ENCODE measurements at regions not wholly inside any gene's neighbourhood (a gene's known extent, or its start where the extent isn't known, plus 50 kb on each side); places are given as distances from the start of the nearest gene placed in this dataset.

DNA sequence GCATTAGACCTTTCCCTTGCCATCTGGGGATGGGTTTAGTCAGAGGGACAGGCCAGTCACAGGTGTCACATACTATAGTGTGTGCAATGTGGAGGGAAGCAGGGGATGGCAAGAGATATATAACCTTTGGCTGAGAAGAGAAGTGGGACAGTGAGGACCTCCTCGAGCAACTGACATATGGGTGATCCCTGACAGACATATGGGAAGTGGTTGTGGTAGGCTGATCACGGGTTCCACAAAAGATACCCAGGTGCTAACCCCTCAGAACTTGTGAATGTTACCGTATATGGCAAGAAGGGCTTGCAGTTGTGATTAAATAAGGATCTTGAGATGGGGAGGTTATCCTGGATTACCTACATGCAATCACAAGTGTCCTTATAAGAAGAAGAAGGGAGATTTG, 188.1 kb upstream of the MPHOSPH6 start:
- H3K27me3 ChIP-seq: no peaks in the 10 kb centered on the region
- H3K36me3 ChIP-seq: no peaks in the 10 kb centered on the region
- H3K4me3 ChIP-seq: no peak overlapping the region
- no peaks in the 10 kb centered on the region for H3K4me1 ChIP-seq
- no peak for ATAC-seq
- intact Hi-C loops (cut with DNase I): no loop called here
- TF ChIP-seq, protein P1, sequence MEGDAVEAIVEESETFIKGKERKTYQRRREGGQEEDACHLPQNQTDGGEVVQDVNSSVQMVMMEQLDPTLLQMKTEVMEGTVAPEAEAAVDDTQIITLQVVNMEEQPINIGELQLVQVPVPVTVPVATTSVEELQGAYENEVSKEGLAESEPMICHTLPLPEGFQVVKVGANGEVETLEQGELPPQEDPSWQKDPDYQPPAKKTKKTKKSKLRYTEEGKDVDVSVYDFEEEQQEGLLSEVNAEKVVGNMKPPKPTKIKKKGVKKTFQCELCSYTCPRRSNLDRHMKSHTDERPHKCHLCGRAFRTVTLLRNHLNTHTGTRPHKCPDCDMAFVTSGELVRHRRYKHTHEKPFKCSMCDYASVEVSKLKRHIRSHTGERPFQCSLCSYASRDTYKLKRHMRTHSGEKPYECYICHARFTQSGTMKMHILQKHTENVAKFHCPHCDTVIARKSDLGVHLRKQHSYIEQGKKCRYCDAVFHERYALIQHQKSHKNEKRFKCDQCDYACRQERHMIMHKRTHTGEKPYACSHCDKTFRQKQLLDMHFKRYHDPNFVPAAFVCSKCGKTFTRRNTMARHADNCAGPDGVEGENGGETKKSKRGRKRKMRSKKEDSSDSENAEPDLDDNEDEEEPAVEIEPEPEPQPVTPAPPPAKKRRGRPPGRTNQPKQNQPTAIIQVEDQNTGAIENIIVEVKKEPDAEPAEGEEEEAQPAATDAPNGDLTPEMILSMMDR (IDR thresholded peaks at IDR 0.05): no peak
- H3K9me3 ChIP-seq: no peaks in the 10 kb centered on the region
- H3K27ac ChIP-seq: no peak overlapping the region
- DNase-seq: no peak

DNA sequence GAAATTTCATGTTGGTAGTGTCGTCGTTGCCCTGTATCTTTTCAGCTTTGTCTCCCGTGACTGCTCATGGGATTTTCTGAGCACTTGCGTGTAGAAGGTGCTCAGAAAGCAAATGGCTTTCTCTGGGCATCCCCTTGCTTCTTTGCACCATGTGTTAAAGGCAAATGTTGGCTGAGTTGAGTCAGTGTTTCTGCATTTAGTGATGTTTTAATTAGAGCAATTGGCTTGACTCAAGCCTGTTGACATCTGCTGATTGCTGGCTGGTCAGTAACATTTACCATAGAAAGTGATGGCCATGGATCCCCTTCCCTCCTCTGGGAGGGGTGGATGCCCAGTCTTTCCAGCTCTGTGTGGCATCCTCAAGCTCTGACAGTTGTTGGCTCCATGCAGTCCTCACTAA, 187.2 kb upstream of the MPHOSPH6 start:
- Histone ChIP-seq H3K4me1 (no peaks in the 10 kb centered on the region), H3K4me3 (no peak overlapping the region), H3K36me3 (no peaks in the 10 kb centered on the region), H3K27ac (no peak overlapping the region), H3K9me3 (no peaks in the 10 kb centered on the region), H3K27me3 (no peaks in the 10 kb centered on the region)
- intact Hi-C loops (cut with DNase I): no loop called here
- no peak for DNase-seq
- TF ChIP-seq, protein P1 (IDR thresholded peaks at IDR 0.05): no peak
- no peak for ATAC-seq

DNA sequence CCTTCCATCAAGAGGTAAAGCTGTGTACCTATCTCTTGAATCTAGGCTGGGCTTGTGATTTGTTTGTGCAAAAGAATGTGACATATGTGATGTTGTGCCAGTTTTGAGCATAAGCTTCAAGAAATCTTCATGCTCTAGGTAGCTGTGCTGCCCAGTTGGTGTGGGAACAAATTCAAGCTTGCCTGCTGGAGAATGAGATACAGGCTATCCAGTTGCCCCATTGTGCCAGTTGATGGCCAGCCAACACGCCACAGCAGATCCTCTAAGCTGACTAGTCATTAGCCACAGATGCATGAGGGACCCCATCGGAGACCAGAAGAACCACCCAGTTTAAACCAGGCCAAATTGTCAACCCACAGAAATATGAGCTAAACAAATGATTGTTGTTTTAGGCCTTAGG, 180.5 kb upstream of the MPHOSPH6 start:
- no peaks in the 10 kb centered on the region for H3K27me3 ChIP-seq
- H3K4me3 ChIP-seq: no peak overlapping the region
- H3K36me3 ChIP-seq: no peaks in the 10 kb centered on the region
- H3K27ac ChIP-seq: no peak overlapping the region
- DNase-seq (no peak), ATAC-seq (no peak)
- H3K4me1 ChIP-seq: no peaks in the 10 kb centered on the region
- TF ChIP-seq, protein P1 (IDR thresholded peaks at IDR 0.05): no peak
- intact Hi-C loops (cut with DNase I): no loop called here
- H3K9me3 ChIP-seq: no peaks in the 10 kb centered on the region

DNA sequence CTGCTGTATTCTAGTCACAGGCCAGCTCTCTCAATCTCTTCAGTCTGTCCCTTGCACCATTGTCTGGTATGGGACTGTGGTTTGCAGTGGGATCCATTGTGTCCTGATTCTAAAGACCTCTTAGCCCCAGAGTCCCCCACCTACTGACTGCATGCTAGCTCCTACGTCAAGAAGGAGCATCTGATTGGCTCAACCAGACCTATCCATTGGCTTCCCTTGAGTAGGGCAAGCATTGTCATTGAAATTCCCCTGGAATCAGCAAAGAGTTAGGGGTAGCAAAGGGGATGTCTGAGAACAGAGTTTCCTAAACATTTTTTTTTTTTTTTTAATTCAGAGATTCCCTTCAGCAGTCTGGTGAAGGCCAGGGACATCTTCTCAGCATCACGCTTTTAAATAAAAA, 175.3 kb upstream of the MPHOSPH6 start:
- no peak for DNase-seq
- Histone ChIP-seq H3K9me3 (no peaks in the 10 kb centered on the region), H3K27ac (no peak overlapping the region), H3K36me3 (no peaks in the 10 kb centered on the region), H3K4me1 (no peaks in the 10 kb centered on the region), H3K27me3 (no peaks in the 10 kb centered on the region), H3K4me3 (no peak overlapping the region)
- intact Hi-C loops (cut with DNase I): no loop called here
- TF ChIP-seq, protein P1 (IDR thresholded peaks at IDR 0.05): no peak
- no peak for ATAC-seq

DNA sequence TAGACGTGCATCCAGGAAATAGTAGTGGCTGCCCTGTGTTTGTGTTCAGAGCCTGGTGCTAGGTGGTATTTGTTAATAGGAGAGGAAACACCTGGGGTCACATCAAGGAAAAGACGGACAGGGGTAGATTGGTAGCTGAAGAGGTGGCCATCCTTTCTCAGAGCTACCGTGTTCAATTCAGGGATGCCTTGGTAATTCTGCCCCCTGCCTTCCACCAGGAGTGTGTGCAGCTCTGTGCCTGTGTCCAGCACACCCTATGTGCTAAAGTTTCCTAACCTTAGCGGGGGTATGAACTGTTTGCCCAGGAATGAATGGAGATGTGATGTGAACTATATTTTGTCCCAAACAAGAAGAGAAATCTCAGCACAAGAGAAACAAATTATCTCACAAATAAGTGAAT, 174.1 kb upstream of the MPHOSPH6 start:
- TF ChIP-seq, protein P1 (IDR thresholded peaks at IDR 0.05): peak; percentile 50
- Histone ChIP-seq H3K4me3 (no peak overlapping the region), H3K27ac (no peak overlapping the region), H3K9me3 (no peaks in the 10 kb centered on the region), H3K4me1 (no peaks in the 10 kb centered on the region), H3K36me3 (no peaks in the 10 kb centered on the region), H3K27me3 (no peaks in the 10 kb centered on the region)
- ATAC-seq (peak; percentile 69), DNase-seq (no peak)
- intact Hi-C loops (cut with DNase I): no loop called here

DNA sequence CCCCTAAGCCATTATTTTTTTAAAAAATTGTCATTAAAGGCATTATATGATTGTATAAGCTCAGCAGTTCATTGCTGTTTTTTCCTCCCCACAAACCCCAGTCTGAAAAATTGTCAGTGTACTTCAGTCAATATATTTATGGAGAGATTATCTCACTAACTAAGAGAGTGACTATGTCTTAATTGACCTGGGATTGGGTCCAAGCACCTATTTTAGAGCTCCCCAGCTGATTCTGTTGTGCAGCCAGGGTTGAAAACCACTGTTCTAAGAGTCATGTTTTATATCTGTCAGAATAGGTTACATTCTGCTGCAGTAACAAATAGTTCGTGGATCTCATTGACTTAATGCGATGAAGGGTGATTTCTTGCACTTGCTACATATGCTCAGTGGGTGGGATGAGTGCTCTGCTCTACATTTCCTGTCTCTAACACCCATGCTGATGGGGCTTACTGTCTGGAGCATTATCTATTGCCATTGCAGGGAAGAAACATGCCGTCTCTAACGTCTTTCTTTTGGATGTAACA, 171.2 kb upstream of the MPHOSPH6 start:
- intact Hi-C loops (cut with DNase I): no loop called here
- Histone ChIP-seq H3K36me3 (no peaks in the 10 kb centered on the region), H3K27ac (no peak overlapping the region), H3K4me3 (no peak overlapping the region), H3K9me3 (no peaks in the 10 kb centered on the region), H3K27me3 (no peaks in the 10 kb centered on the region), H3K4me1 (no peaks in the 10 kb centered on the region)
- TF ChIP-seq, protein P1 (IDR thresholded peaks at IDR 0.05): no peak
- no peak for DNase-seq
- ATAC-seq: no peak
